Stimulated activated CD8-positive, alpha-beta memory T cell treated with anti-CD3 and anti-CD28 coated beads, Interleukin-12 subunit alpha, Interleukin-12 subunit beta, amount 100 ng/mL, for 4 hours (primary cell): ENCODE measurements at regions not wholly inside any gene's neighbourhood (a gene's known extent, or its start where the extent isn't known, plus 50 kb on each side); places are given as distances from the start of the nearest gene placed in this dataset.
"Not testable (repeated sequence)": the region's sequence is repeated elsewhere in the genome, so short reads cannot be mapped to it uniquely, and the experiment has no call there.

Source experiments
- DNase-seq: peaks from one replicate; pipeline ENCODE4 v3.0.0-alpha.2; 2020; ENCODE audit warnings: low read depth

DNA sequence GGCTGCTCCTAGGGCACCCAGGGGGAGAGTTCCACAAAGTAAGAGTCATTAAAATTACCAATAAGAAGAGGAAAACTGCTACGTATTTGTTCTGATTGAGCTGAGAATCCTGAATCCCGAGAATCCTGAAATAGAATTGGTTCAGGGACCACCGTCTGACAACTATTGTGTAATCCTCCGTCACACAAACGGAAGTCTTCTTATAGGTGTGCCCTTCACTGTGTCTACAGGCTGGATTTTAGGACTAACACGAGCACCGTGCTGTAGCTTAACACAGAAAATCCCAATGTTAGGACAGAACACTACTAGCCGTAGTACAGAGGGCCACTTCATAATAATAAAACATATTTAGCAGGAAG lies 50.6 kb upstream of the RNF182 start:
- DNase-seq: no peak

DNA sequence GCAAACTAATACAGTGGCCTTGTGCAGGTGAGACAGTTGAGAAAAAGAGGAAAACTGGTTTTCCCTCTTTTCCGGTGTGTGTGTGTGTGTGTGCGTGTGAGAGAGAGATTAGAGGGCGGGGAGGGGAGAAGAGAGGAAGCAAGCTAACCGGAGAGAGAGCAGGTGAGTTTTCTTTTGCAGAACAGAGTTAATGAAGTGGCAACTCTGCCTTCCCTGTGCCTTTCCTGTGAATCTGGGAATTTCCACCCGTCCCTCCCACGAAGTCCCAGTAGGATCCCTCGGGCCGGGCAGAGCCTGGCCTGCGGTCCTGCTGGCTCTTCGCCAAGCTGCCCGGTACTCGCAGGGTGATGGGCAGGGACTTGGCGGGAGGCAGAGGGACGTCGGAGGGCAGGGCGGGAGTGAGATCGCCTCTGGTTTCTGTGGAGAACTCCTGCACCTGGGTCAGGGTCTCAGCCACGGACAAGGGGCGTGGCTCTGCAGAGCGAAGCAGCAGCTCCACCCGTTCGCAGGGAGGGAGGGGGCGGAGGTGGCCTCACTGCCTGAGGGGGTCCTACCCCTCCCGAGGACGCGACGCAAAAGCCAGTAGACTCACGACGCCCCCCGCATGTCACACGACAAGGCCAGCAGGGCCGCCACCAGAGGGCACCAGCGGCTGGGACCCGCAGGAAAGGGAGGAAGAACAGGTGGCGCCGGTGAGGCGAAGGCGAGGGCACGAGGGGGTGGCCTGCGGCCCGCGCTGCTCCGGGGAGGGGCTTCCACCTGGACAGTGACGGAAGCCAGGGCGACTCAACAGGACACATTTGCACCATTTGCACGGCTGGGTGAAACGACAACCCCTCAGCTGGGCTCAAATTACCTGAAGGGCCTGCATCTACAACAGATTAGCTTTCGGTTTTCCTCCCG lies 51.2 kb upstream of the RNF182 start:
- peak; percentile 53 for DNase-seq

DNA sequence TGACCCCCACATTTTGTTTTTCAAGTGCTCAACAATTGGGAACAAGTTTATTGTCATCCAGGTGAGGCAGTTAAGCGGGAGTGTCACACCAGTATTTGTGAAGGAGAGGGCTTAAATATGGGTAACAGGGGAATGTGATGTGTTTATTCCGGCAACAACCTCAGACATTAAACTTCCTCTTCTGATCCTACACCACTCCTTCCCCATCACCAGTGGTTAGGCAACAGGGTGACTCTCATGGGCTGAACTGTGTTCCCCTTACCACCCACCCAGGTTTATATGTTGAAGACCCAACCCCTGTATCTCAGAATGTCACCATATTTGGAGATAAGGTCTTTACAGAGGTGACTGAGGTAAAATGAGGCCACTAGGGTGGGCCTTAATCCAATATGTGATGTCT lies 52.1 kb upstream of the RNF182 start:
- DNase-seq: no peak

DNA sequence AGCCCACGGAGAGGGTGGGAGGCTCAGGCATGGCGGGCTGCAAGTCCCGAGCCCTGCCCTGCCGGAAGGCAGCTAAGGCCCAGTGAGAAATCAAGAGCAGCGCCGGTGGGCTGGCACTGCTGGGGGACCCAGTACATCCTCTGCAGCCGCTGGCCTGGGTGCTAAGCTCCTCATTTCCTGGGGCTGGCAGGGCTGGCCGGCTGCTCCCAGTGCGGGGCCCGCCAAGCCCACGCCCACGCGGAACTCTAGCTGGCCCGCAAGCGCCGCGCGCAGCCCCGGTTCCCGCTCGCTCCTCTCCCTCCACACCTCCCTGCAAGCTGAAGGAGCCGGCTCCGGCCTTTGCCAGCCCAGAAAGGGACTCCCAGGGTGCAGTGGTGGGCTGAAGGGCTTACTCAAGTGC lies 52.7 kb upstream of the RNF182 start:
- not testable (repeated sequence) for DNase-seq

DNA sequence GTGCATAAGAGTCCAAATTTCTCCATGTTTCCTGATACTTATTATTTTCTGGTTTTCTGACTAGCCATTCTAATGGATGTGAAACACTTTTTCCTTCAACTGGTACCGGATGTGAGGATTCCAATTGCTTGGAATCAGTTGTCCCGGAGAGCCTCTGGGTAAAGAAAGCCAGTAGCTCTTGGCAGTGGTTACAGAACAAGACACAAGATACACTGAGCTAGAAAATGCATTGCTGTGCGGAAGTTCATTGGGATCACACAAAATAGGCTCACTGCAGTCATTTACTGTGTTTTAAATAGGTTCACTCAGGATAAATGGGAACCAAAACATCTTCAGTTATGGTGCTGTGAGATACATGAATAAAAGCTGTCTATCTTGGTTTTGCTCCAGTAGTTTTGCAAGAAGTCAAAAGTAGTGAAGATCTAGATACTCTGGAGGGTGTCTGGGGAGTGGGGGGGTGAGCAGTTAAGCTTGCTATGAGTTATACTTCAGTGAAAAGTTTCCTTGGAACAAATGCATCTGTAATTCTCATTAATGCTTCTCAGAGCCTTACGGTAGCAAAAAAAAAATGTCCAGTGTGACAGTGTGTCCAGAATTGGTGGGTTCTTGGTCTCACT lies 54.4 kb upstream of the RNF182 start:
- DNase-seq: no peak

DNA sequence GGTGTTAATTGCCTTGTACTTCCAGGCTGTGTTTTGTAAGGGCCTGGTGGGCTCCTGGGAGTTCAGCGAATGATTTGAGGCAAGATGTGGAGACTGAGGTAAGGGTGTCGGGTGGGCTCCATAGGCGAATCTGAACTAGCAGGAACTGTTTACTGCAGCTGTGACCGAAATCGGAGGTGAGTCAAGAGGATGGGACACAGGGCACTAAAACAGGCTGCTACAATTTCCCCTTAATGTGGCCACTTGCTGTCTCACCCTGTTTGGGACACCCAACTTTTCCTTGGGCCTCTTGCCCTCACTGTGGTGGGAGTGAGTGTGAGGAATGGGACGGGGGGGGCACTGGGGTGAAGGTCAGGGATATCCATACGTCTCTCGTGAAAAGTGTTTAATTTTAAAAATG lies 53.9 kb upstream of the MCUR1 start:
- no peak for DNase-seq

DNA sequence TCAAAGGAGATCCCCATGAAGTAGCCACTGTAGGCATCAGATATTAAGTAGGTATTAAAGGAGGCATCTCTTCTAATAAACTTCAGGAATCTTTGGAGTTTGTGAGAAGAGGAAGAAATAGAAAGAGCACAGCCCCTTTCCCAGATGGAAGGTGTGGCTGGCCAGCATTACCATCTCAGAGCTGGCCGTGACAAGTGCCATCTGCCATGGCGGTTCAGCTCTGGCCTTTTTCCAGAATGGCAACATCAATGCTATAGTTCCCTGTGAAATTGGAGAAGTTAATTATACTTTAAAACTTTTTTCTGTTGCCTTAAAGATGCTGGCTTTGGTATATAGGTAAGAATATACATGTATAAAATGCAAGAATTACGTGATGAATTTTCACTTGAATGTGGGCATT lies 51.9 kb upstream of the MCUR1 start:
- no peak for DNase-seq

DNA sequence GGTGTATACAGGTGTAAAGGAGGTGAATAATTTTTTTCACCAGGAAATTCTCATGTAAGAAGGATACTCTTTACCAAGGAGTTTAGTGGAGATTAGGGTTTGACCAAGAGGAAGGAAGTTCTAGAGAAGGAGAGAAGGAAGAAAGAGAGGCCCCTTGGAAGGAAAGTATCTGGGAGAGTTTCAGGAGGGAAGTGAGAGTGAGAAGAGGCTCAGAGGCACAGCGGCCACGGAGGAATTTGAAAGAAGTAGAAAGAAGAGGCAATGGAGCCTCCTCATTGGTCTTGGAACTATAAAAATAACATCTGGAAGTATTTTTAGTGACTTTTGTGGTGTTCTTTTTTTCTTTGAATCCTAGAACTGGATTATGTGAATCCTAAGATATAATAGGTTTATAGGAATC lies 50.8 kb upstream of the MCUR1 start:
- DNase-seq: no peak

DNA sequence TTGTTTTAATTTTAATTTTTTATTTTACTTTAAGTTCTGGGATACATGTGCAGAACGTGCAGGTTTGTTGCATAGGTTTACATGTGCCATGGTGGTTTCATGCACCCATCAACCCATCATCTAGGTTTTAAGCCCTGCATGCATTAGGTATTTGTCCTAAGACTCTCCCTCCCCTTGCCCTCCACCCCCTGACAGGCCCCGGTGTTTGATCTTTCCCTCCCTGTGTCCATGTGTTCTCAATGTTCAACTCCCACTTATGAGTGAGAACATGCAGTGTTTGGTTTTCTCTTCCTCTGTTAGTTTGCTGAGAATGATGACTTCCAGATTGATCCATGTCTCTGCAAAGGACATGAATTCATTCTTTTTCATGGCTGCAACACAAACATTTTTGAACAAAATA lies 50.3 kb upstream of the MCUR1 start:
- DNase-seq: not testable (repeated sequence)
